ENCODE measurements at regions not wholly inside any gene's neighbourhood (a gene's known extent, or its start where the extent isn't known, plus 50 kb on each side); places are given as distances from the start of the nearest gene placed in this dataset.
A peak's percentile ranks its signal among the peaks of the same experiment; 100 is the strongest.

DNA sequence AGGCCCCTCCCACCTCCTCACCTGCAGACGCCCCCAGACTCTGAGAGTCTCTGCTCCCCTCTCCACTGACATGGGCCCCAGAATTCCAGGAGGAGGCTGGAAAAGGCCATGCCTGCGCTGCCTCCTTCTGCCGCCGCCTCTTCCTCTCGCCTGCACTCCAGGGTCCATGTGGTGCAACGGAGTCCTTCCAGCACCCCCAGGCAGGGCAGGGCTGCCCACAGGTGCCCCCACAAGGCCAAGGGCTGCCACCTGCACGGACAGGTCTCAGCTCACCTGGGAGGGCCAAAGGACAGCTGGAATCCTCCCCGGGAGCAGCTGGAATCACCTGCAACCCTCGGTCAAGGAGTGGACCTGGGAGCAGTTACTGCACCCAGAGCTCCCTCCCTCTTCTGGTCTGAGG, 194.9 kb downstream of the RBFOX3 start:
- no peak for DNase-seq

- DNase-seq = no peak
Measured at GRCh38 chr17:79415365-79415764, 195.5 kb downstream of the RBFOX3 start.

- DNase-seq = no peak
Measured at GRCh38 chr17:79414793-79415211, 196.0 kb downstream of the RBFOX3 start.

DNA sequence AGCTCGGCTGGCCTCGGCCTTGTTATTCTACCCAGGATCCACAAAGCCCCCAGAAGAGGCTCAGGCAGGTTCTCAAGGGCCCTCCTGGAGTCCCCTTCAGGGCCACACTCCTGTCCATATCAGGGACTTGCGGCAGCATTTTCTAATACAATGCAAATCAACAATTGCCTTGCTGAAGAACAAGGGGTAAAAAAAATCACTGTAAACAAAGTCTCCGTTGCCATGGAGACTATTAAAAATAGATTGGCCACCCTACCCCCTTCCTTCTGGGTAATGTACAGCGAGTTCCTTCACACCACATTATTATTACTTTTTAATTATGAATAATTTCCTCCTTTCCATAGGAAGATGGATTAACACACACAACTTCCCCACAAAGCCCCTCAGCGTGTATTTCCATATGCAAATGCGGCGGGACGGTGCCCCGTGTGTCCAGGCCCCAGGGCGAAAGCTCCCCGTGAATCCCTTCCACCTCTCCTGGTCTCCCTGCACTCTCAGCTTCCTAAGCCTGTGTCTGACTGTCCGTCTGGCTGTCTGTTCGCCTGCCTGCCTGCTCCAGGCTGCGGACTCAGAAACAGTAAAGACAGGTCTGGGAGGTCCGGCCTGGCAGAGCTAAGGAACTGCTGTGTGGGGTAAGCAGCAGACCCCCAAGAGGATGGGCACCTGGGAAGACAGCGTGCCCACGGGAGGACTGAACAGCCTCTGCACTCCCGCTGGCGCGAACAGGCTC, 196.6 kb downstream of the RBFOX3 start:
- DNase-seq = no peak

- no peak for DNase-seq
Measured at GRCh38 chr17:79413611-79414010, 197.2 kb downstream of the RBFOX3 start.

DNA sequence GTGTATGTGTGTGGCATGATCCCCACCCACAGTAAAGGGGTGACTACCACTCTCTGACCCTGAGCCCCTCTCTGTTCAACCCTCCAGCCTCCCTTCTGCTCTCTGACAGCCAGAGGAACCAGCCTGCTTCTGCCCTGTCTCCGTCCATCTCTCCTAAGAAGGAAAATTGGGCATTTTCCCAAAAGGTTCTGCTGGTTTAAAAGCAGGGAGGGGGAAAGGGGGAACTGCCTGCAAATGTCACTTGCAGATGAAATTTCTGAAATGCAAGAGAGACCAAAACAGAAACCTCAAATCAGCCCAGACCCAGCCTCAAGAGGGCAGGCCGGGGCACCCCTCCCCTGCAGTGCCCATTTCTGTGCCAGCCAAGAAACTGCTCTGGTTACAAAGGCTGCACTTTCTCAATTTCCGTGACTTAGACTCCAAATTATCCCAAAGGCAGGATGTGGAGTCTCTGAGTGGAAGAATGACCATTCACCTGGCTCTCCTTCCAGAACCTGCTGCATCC, 197.9 kb downstream of the RBFOX3 start:
- DNase-seq = no peak

GRCh38 chr17:79412110-79412509, 198.7 kb downstream of the RBFOX3 start:
- DNase-seq = no peak

DNA sequence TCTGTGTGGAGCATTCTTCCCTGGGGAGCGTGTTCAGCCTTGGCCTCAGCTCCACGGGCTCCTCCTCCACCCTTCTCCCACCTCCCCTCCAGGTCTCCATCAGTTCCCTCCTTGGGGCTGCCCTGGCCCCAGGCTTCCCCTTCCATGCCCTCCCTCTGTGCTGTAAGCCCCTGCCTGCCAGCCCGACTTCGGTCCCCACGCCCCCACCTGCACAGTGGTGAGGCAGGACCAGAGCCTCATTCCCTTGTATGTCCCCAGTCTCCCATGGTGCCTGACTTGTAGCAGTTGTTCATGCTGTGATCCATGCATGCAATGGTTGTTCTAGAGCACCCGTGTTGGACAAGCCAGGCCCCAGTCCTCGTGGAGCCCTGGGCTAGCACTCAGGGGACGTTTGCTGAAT, 199.4 kb downstream of the RBFOX3 start:
- DNase-seq = no peak

DNA sequence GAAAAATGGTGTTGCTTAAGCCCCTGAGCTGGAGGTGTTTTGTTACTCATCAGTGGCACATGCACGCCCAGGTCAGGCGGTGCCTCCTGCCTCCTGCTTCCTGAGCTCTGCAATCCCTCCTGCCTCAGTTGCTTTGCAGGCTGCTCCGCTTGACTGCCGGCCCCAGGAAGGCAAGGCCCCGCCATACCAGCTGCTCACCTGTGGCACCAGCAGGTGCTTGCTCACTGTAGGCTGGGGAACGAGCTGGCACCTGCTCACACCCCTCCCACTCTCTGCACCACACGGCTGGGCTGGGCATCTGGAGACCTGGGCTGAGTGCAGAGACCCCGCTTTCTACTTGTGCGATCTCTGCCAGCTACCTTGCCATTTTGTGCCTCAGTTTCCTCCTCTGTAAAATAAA, 200.2 kb downstream of the RBFOX3 start:
- DNase-seq = no peak

- no peak for DNase-seq
Measured at GRCh38 chr17:79408251-79408650, 202.6 kb downstream of the RBFOX3 start.

DNA sequence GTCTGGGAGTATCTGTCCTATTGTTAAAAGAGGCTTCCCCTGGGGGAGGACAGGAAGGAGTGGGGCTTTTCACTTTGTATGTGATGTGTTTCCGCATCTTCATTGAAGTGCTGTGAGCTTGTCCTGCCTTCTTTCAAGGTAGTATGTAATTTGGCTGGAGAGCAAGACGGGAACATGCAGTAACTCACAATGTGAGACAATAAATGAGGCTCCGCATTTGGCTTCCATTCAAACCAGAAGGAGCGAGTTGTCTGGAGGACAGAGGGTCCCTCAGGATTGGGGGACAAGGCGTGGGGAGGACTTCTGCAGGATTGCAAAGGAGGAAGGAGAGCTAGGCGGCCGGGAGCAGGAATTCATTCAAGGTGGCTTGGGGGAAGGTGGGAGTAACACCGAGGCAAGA, 203.5 kb downstream of the RBFOX3 start:
- no peak for DNase-seq

DNA sequence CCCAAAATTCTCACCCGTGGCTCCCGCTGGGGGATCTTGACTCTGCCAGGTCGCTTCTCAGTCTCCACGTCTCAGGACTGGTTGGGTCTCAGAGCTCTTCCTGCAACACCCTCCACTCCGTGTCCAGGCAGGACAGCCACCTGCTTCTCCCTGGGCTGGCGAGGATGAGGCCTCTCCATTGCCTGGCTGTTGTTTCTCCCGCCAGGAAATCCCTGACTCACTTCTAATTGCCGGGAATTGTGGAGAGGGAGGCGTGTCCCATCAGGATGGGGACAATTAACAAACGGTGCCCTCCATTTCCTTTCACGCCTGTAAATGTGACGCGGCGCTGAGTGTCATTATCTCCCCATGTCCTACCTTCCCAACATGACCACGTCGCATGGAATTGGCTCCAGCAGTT, 204.5 kb downstream of the RBFOX3 start:
- peak; percentile 34 for DNase-seq

DNA sequence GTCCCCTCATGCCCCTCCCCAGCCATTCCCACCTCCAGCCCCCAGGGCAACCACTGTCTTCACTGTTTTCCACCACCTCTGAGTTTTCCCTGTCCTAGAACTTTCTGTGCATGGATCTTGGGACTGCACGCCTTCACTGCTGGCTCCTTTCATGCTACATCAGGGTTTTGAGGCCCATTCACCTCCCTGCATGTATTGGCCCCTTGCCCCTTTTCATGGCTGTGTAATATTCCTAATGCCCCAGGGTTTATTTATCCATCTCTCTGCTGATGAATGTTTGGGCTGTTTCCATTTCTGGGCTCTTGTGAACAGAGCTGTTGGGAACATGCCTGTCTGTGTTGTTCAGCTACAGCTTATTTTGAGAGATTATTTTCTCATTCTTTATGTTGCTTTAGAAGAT, 205.0 kb downstream of the RBFOX3 start:
- DNase-seq = no peak

- no peak for DNase-seq
Measured at GRCh38 chr17:79404136-79404911, 206.5 kb downstream of the RBFOX3 start.

- DNase-seq = no peak
Measured at GRCh38 chr17:79401704-79402674, 208.9 kb downstream of the RBFOX3 start.

GRCh38 chr17:79400989-79401703, 209.7 kb downstream of the RBFOX3 start:
- peak; percentile 31 for DNase-seq

- DNase-seq = no peak
Measured at GRCh38 chr17:79399610-79400144, 211.2 kb downstream of the RBFOX3 start.

GRCh38 chr17:79398441-79398840, 212.4 kb downstream of the RBFOX3 start:
- no peak for DNase-seq

DNA sequence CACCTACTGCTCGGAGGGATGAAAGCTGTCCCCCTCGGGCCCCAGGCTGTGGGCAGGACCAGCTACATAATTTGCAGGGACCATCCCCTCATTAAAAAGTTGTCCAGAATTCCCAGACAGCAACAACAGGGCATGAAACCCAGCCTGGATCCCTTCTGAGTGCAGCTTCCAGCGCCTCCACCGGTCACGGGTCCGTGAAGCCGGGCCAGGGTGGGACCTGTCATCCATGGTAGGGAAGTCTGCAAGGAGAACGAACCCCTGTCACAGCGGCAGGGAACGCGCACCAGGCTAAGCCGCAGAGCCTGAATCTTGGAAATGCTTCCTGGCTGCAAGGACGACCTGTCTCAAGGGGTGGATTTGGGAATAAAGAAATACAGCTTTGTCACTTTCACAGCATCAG, 214.2 kb downstream of the RBFOX3 start:
- no peak for DNase-seq

GRCh38 chr17:79395545-79395944, 215.3 kb downstream of the RBFOX3 start:
- DNase-seq = no peak

DNA sequence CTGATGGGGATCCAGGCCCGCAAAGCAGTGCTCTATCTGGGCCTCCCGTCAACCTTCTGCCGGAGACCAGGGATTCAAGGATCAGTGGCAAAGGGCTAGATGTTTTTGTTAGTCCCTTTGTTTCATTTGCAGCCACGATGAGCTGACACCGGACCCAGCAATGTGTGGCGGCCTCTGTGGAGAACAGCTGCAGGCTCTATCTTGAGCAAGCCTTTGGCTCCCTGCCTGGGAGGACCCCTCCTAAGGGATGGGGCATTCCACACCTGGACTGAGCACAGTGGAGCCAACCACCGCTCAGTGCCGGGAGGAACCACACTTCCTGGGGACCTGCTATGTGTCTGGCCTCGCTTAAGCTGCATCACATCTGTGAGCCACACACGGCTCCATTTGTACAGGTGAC, 215.8 kb downstream of the RBFOX3 start:
- no peak for DNase-seq
